Stimulated activated CD8-positive, alpha-beta memory T cell treated with anti-CD3 and anti-CD28 coated beads, Interleukin-4, amount 100 ng/mL, for 24 hours (primary cell): ENCODE measurements at regions not wholly inside any gene's neighbourhood (a gene's known extent, or its start where the extent isn't known, plus 50 kb on each side); places are given as distances from the start of the nearest gene placed in this dataset.
"Not testable (repeated sequence)": the region's sequence is repeated elsewhere in the genome, so short reads cannot be mapped to it uniquely, and the experiment has no call there.

Experiments
- DNase-seq: peaks from one replicate; pipeline ENCODE4 v3.0.0-alpha.2; 2020; ENCODE audit warnings: low read depth

GRCh38 chr5:147084702-147085101 is 150.1 kb upstream of the STK32A start:
- DNase-seq, result no peak

DNA sequence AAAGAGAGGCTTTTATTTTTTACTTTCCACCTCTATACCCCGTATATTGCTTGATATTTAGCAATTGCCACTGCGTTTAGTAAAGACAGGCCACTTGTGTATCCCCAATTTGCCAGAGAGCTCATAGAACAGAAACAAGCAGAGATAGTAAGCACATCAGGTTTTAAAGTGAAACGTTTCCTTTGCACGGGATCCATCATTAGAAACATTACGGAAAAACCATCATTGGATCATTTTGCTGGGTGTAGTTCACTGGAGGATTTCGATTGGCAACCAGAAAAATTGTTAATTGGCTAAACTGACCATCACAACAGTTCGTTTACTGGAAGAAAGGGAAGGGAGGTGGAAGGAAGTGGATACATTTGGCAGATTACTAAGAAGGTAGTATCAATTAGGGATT is 149.4 kb upstream of the STK32A start:
- no peak for DNase-seq

DNA sequence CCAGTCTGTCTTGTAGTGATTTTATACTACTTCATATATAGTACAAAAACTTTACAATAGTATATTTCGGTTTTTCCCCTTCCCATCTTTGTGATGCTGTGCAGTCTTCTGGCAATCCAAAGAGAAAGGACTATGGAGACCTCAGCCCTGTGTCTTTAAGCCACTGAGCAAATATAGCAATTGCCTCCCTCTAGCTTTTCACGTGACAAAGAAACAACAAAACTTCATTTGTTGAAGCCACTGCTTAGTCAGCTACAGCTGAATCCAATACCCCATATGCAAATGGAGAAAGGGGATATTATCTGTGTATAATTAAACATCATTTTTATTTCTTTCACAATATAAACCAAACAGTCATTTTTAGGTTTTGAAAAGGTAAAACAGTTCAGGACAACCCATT is 142.8 kb upstream of the STK32A start:
- no peak for DNase-seq

DNA sequence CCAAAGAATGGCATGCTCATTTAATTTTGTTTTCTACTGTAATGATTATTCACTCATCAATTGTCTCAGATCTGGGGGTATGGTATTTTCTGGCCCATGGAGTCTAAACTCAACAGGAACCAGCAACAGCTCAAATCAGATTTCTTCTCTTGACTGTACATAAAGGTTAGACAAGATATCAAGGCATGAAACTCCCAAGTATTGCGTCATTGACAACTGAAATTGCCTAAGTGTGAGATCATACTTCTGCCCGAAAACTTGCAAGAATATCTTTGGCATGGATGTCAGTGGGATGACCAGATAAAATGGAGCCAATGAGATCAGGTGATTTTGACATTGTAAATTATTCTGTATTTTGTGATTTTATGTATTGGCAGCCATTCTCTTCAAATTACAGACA is 141.7 kb upstream of the STK32A start:
- DNase-seq, result no peak

DNA sequence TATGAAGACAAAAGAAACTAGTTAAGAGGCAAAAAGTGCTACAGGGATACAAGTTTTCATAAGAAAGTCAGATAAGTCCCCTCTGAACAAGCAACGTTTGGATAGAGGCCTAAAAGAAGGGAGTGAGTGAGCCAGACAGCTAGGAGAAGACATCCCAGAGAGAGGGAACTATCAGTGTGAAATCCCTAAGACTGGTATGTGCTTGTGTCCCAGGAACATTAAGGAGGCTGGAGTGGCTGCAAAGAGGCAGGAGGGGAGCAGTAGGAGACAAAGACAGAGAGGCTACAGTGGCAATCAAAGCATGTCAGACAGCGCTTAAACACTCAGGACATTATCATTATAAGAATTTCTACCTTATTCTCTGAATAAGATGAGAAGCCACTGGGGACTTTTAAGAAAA is 139.1 kb upstream of the STK32A start:
- no peak for DNase-seq

DNA sequence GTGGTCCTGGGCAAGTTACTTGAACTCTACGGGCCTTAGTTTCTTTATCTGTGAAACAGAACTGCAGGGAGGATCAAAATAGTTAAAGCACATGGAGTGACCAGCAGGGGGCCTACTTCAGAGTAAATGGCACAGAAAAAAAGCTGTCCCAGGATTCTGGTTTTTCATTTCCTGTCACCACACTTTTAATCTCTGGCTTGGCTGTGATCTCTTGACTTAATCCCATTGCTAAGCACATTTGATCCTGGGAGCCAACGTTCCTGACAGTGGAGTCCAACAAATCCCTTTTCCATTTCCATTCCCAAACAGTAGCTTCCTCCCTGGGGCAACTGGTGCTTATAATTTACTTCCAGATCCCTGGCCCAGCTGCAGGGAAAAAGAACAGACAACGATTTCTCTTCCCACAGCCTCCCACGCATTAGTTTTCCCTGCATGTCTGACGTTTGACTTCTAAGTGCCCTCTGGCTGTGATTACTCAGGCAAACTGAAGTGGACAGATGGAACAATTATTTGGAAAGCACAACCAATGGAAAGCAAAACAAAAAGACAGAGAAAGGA is 136.5 kb upstream of the STK32A start:
- DNase-seq, result no peak

DNA sequence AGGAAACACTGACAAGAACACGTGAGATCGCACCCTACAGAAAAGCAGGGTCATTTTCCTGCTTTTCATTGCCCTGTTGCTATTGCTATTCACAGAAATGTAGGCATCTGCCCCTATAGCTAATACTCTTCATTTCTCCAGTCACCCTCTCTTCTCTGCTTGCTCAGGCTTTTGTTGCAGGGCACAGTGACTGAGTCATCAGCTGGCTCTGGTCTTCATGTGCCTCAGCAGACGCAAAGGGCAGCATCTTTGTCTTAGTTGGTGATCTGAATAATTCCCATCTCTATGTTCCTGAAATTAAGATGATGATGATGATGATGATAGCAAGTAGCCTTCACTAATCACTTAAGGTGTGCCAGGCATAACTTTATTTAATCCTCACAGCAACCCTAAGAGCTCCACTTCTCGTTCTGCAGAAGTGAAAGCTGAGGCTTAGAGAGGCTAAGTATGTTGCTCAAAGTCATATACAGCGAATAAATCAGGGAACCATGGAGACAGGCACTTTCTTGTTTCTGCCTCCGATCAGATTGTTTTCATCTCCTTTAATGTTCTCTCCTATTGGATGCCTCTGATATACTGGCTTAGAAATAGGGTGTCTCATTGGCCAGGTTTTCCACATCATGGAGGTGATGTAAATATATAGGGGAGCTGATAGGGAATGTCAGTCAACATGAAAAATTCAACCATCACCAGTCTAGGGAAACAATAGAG is 133.0 kb upstream of the STK32A start:
- DNase-seq, result no peak

DNA sequence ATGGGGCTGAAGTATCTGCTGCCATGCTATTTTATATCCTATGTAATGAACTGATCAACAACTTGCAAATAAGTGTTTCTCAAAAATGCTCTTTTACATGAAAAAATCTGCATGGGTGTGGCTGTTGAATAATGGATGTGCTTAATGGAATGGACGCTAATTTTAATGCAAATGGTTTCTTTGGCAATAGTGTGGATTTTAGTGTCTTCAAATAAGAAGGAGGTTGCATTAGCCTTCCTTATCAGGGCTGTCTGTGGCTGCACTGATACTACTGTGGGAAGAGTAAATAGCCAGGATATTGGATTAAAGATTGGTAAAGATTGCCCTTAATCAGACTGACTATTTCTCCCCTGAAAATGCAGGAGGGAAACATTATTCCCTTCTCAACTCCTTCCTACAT is 121.9 kb upstream of the STK32A start:
- DNase-seq, result no peak

- no peak for DNase-seq
These were observed 120.9 kb upstream of the STK32A start for GRCh38 chr5:147113967-147114366.

DNA sequence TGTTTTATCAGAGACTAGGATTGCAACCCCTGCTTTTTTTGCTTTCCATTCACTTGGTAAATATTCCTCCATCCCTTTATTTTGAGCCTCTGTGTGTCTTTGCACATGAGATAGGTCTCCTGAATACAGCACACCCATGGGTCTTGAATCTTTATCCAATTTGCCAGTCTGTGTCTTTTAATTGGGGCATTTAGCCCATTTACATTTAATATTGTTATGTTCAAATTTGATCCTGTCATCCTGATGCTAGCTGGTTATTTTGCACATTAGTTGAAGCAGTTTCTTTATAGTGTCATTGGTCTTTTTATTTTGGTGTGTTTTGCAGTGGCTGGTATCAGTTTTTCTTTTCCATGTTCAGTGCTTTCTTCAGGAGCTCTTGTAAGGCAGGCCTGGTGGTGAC is 95.1 kb upstream of the STK32A start:
- not testable (repeated sequence) for DNase-seq

DNA sequence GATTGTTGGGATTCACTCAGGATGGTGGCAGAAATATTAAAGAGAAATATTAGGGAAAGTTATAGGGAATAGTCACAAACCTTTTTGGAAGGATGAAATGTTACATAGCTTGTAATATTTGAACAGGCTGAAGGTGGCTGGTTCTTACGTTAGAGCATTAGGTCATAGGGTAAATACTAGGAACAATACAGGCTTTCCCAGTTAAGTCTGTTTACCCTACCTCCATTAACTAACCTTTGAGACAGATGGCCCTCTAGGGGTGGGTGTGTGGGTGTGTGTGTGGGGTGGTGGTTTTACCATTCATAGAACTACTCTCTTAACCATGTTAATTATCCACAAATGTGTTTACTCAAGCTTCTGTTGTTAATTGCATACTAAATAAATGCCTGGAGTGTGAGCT is 94.3 kb upstream of the STK32A start:
- no peak for DNase-seq

DNA sequence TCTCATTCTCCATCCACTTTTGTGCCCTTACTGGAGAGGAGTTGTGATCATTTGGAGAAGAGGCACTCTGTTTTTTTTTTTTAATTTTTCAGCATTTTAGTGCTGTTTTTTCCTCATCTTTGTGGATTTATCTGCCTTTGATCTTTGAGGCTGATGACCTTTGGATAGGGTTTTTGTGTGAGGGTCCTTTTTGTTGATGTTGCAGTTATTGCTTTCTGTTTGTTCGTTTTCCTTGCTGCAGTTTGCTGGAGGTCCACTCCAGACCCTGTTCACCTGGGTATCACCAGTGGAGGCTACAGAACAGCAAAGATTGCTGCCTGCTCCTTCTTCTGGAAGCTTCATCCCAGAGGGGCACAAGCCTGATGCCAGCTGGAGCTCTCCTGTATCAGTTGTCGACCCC is 93.2 kb upstream of the STK32A start:
- DNase-seq, result not testable (repeated sequence)

DNA sequence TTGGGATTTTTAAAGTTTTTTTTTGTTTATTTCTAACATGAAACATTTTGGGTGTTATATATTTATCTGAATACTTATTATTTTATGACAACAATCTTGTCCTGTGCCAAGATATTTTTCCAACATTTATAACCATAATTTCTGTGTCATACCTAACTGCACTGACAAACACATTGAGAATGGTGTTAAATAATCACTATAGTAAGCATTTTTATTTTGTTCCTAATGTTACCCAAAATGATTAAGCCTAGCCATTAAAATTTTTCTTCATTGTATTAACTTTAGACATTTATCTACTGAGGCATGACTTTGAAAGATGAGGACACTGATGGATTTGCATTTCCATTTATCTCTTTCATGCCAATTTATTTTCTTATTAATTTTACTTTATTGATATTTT is 91.6 kb upstream of the STK32A start:
- DNase-seq, result no peak

GRCh38 chr5:147145328-147145727 is 89.5 kb upstream of the STK32A start:
- no peak for DNase-seq

GRCh38 chr5:147148715-147149114 is 86.1 kb upstream of the STK32A start:
- DNase-seq, result no peak

DNA sequence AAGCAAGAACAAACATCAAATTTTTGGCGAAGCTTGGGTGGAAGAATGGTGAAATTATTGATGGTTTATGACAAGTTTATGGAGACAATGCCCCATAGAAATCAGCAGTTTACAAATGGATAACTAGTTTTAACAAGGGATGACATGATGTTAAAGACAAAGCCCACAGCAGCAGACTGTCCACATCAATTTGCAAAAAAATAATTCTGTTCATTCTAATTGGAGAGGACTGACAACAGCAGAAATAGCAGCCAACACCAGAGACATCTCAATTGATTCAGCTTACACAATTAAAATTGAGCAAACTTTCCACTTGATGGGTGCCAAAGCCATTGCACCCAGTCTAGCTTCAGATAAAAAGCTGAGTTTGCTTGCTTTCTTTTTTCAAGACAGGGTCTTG is 82.7 kb upstream of the STK32A start:
- no peak for DNase-seq

GRCh38 chr5:147154809-147155208 is 80.0 kb upstream of the STK32A start:
- DNase-seq, result no peak

GRCh38 chr5:147156012-147156411 is 78.8 kb upstream of the STK32A start:
- DNase-seq, result no peak

DNA sequence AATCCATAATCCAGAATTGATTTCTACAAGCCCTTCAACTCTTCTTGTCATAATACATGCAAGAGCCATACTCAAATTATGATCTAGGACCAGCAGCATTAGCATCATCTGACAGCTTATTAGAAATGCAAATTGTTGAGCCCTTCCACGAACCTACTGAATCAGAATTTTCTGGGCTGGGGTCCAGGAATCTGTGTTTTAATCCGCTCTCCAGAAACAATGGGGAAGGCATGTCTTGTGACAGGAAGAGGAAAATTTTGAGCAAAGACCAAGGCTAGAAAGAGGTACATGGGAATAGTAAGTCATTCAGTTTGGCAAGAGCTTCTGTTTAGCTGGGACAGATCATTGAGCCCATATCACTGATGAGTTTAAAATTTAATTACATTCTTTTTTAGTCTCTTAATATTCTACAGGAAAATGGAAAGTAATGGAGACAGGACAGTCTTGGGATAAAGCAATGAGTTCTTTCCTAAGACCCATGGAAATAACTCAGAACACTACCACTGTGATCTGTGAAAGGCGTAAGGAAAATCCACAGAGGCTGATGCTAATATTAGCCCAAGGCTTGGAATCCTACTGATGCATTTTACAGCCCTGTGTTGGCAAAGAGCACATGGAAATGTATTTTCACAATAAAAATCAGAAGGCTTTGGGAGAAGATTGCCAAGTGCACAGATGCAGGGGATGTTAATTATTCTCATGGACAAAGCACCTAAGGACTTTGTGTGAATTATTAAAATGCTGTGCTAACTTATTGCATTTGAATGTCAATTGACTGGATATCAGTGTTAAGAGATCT is 73.7 kb upstream of the STK32A start:
- DNase-seq, result no peak

GRCh38 chr5:147162740-147163139 is 72.1 kb upstream of the STK32A start:
- no peak for DNase-seq

DNA sequence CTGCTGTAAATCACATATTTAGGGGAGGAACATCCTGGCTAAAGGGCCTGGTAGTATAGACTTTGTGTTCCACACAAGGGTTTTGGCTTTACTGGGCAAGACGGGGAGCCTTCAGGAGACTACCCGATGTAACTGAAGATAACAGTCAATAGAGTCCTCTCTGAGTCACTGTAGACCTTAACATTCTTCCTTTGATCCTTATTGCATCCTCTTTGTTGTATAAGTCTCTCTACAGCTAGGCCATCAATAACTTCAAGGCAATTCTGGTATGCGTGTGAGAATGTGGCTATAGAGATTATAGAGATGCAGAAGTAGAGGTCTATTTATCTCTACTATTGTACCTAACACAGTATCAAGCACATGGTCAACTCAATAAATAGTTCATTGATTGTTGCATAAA is 67.3 kb upstream of the STK32A start:
- DNase-seq, result no peak

- no peak for DNase-seq
These were observed 66.1 kb upstream of the STK32A start for GRCh38 chr5:147168578-147169327.

- no peak for DNase-seq
These were observed 65.4 kb upstream of the STK32A start for GRCh38 chr5:147169399-147169798.
